H1 (cell line): ENCODE measurements at regions not wholly inside any gene's neighbourhood (a gene's known extent, or its start where the extent isn't known, plus 50 kb on each side); places are given as distances from the start of the nearest gene placed in this dataset.

Experiments
- ATF3 ChIP-seq: IDR thresholded peaks from 2 replicates; pipeline ENCODE4 v1.6.1; 2011; ENCODE audit warnings: low read depth, mild to moderate bottlenecking, low read length; ENCODE audit not compliant: insufficient read depth
- EGR1 ChIP-seq: IDR thresholded peaks from 2 replicates; pipeline ENCODE4 v1.6.1; 2011; ENCODE audit warnings: low read depth, low read length, borderline replicate concordance
- YY1 ChIP-seq: IDR thresholded peaks from 2 replicates; pipeline ENCODE4 v1.6.1; 2011; ENCODE audit warnings: low read depth, mild to moderate bottlenecking, low read length

DNA sequence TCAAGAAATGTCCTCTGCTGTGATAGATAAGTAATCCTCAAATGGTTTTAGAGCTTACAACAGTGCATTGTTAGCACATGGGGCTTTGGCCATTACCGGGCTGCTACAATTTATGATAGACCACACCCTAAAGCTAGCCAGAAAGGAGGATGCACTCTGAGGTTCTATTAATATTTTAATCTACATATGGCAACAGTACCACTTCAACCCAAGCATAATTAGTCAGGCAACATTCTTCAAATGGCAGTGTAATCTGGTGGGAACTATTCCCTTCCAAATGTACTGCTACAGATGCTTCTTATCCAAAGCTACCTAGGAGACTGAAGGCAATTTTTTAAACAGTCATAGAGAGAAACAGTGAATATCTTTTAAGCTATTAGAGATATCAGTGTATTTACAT, 697.6 kb downstream of the KCNA4 start (continued):
- TF ChIP-seq YY1 (no peak), EGR1 (no peak), ATF3 (no peak)
